Nephron progenitor cell (in vitro differentiated cells): ENCODE measurements at regions not wholly inside any gene's neighbourhood (a gene's known extent, or its start where the extent isn't known, plus 50 kb on each side); places are given as distances from the start of the nearest gene placed in this dataset.
"Not testable (repeated sequence)": the region's sequence is repeated elsewhere in the genome, so short reads cannot be mapped to it uniquely, and the experiment has no call there.

Experiments
- DNase-seq: peaks from one replicate; pipeline ENCODE4 v3.0.0; 2021
- H3K27ac Mint-ChIP-seq: 2 replicates; pipeline ENCODE4 v1.8.0; 2021; ENCODE audit warnings: mild to moderate bottlenecking, moderate library complexity, mixed read lengths
- H3K27me3 Mint-ChIP-seq: 2 replicates; pipeline ENCODE4 v1.8.0; 2021; ENCODE audit warnings: mild to moderate bottlenecking, low read depth, mixed read lengths; ENCODE audit not compliant: poor library complexity
- H3K36me3 Mint-ChIP-seq: 2 replicates; pipeline ENCODE4 v1.8.0; 2021; ENCODE audit warnings: low read depth, mixed read lengths
- H3K4me1 Mint-ChIP-seq: 2 replicates; pipeline ENCODE4 v1.8.0; 2021; ENCODE audit warnings: mixed read lengths
- H3K4me3 Mint-ChIP-seq: 2 replicates; pipeline ENCODE4 v1.8.0; 2021; ENCODE audit warnings: mild to moderate bottlenecking, moderate library complexity, mixed read lengths
- H3K9me3 Mint-ChIP-seq: 2 replicates; pipeline ENCODE4 v1.8.0; 2021; ENCODE audit warnings: mild to moderate bottlenecking, moderate library complexity, mixed read lengths

- not testable (repeated sequence) for H3K27me3 Mint-ChIP-seq, H3K27ac Mint-ChIP-seq, H3K4me1 Mint-ChIP-seq, H3K4me3 Mint-ChIP-seq, DNase-seq
- Mint-ChIP-seq H3K9me3 (peaks cover 13% of the 10 kb centered on the region), H3K36me3 (peaks cover 37% of the 10 kb centered on the region)
Observed at GRCh38 chr16:29578898-29579297, 72.7 kb upstream of the NPIPB12 start.

GRCh38 chr16:29581764-29582163, 75.6 kb upstream of the NPIPB12 start:
- not testable (repeated sequence) for H3K4me3 Mint-ChIP-seq, H3K27ac Mint-ChIP-seq, H3K4me1 Mint-ChIP-seq, H3K9me3 Mint-ChIP-seq, DNase-seq, H3K27me3 Mint-ChIP-seq
- peaks cover 29% of the 10 kb centered on the region for H3K36me3 Mint-ChIP-seq

GRCh38 chr16:29591919-29592318, 71.1 kb upstream of the SPN start:
- peaks cover 14% of the 10 kb centered on the region for H3K4me1 Mint-ChIP-seq
- not testable (repeated sequence) for DNase-seq

GRCh38 chr16:29594269-29594925, 68.7 kb upstream of the SPN start:
- peak overlapping the region; percentile 96 for H3K27ac Mint-ChIP-seq
- peaks cover 11% of the 10 kb centered on the region for H3K36me3 Mint-ChIP-seq
- H3K4me1 Mint-ChIP-seq: peaks cover 20% of the 10 kb centered on the region
- not testable (repeated sequence) for H3K9me3 Mint-ChIP-seq, H3K27me3 Mint-ChIP-seq, DNase-seq
- H3K4me3 Mint-ChIP-seq: peak overlapping the region; percentile 92

More at GRCh38 chr16:29591919-29592318, 71.1 kb upstream of the SPN start:
- H3K36me3 Mint-ChIP-seq: peaks cover 27% of the 10 kb centered on the region
- not testable (repeated sequence) for H3K27ac Mint-ChIP-seq, H3K4me3 Mint-ChIP-seq, H3K9me3 Mint-ChIP-seq, H3K27me3 Mint-ChIP-seq

- H3K27ac Mint-ChIP-seq: peak overlapping the region; percentile 97
- H3K9me3 Mint-ChIP-seq, H3K27me3 Mint-ChIP-seq, H3K36me3 Mint-ChIP-seq: not testable (repeated sequence)
- H3K4me1 Mint-ChIP-seq: peaks cover 27% of the 10 kb centered on the region
- H3K4me3 Mint-ChIP-seq: peak overlapping the region; percentile 84
- DNase-seq: peak; percentile 93
Observed at GRCh38 chr16:29594926-29595838, 67.9 kb upstream of the SPN start.

- H3K4me3 Mint-ChIP-seq, H3K36me3 Mint-ChIP-seq, H3K27me3 Mint-ChIP-seq, DNase-seq, H3K9me3 Mint-ChIP-seq: not testable (repeated sequence)
- Mint-ChIP-seq H3K27ac (peak overlapping the region; percentile 25), H3K4me1 (peaks cover 45% of the 10 kb centered on the region)
Observed at GRCh38 chr16:29597030-29597429, 66.0 kb upstream of the SPN start.

GRCh38 chr16:29600111-29601000, 62.7 kb upstream of the SPN start:
- Mint-ChIP-seq H3K4me1 (peaks cover 64% of the 10 kb centered on the region), H3K27ac (peak overlapping the region; percentile 75), H3K4me3 (peak overlapping the region; percentile 30)
- not testable (repeated sequence) for DNase-seq, H3K36me3 Mint-ChIP-seq, H3K9me3 Mint-ChIP-seq, H3K27me3 Mint-ChIP-seq

GRCh38 chr16:29602247-29602625, 60.8 kb upstream of the SPN start:
- not testable (repeated sequence) for DNase-seq, H3K27me3 Mint-ChIP-seq, H3K36me3 Mint-ChIP-seq, H3K9me3 Mint-ChIP-seq
- H3K4me1 Mint-ChIP-seq: peaks cover 74% of the 10 kb centered on the region
- H3K4me3 Mint-ChIP-seq: peak overlapping the region; percentile 15
- H3K27ac Mint-ChIP-seq: peak overlapping the region; percentile 32

- not testable (repeated sequence) for H3K9me3 Mint-ChIP-seq, H3K27me3 Mint-ChIP-seq, DNase-seq, H3K4me3 Mint-ChIP-seq, H3K36me3 Mint-ChIP-seq, H3K27ac Mint-ChIP-seq
- H3K4me1 Mint-ChIP-seq: peaks cover 79% of the 10 kb centered on the region
Observed at GRCh38 chr16:29602683-29603088, 60.4 kb upstream of the SPN start.

GRCh38 chr16:29604631-29605549, 58.2 kb upstream of the SPN start:
- H3K27me3 Mint-ChIP-seq, H3K36me3 Mint-ChIP-seq, DNase-seq, H3K9me3 Mint-ChIP-seq, H3K4me3 Mint-ChIP-seq: not testable (repeated sequence)
- peak overlapping the region; percentile 93 for H3K27ac Mint-ChIP-seq
- H3K4me1 Mint-ChIP-seq: peaks cover 81% of the 10 kb centered on the region

- H3K9me3 Mint-ChIP-seq, H3K27me3 Mint-ChIP-seq, H3K27ac Mint-ChIP-seq, H3K36me3 Mint-ChIP-seq, DNase-seq, H3K4me3 Mint-ChIP-seq: not testable (repeated sequence)
- peaks cover 74% of the 10 kb centered on the region for H3K4me1 Mint-ChIP-seq
Observed at GRCh38 chr16:29605593-29606205, 57.3 kb upstream of the SPN start.

GRCh38 chr16:29606669-29607427, 56.2 kb upstream of the SPN start:
- not testable (repeated sequence) for H3K36me3 Mint-ChIP-seq, DNase-seq, H3K27ac Mint-ChIP-seq, H3K27me3 Mint-ChIP-seq, H3K4me3 Mint-ChIP-seq, H3K9me3 Mint-ChIP-seq
- peaks cover 70% of the 10 kb centered on the region for H3K4me1 Mint-ChIP-seq
